ENCODE measurements at regions not wholly inside any gene's neighbourhood (a gene's known extent, or its start where the extent isn't known, plus 50 kb on each side); places are given as distances from the start of the nearest gene placed in this dataset.

- Histone ChIP-seq H3K4me3 (no peak overlapping the region), H3K36me3 (no peaks in the 10 kb centered on the region), H3K4me1 (no peaks in the 10 kb centered on the region), H3K27me3 (no peaks in the 10 kb centered on the region), H3K9me3 (no peaks in the 10 kb centered on the region), H3K27ac (no peak overlapping the region)
- intact Hi-C loops (cut with DNase I) = no loop called here
- no peak for DNase-seq (ENCODE audit: extremely low spot score in 2 of 2)
- TF ChIP-seq POLR2AphosphoS5 (IDR thresholded peaks at IDR 0.05; ENCODE audit: insufficient read depth in 1 of 2, low read depth in 1 of 2) = no peak
- TF ChIP-seq, protein P1, sequence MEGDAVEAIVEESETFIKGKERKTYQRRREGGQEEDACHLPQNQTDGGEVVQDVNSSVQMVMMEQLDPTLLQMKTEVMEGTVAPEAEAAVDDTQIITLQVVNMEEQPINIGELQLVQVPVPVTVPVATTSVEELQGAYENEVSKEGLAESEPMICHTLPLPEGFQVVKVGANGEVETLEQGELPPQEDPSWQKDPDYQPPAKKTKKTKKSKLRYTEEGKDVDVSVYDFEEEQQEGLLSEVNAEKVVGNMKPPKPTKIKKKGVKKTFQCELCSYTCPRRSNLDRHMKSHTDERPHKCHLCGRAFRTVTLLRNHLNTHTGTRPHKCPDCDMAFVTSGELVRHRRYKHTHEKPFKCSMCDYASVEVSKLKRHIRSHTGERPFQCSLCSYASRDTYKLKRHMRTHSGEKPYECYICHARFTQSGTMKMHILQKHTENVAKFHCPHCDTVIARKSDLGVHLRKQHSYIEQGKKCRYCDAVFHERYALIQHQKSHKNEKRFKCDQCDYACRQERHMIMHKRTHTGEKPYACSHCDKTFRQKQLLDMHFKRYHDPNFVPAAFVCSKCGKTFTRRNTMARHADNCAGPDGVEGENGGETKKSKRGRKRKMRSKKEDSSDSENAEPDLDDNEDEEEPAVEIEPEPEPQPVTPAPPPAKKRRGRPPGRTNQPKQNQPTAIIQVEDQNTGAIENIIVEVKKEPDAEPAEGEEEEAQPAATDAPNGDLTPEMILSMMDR (IDR thresholded peaks at IDR 0.05) = no peak
- TF ChIP-seq POLR2A (IDR thresholded peaks at IDR 0.05) = no peak
Measured at GRCh38 chr13:104196611-104197010, 1130.4 kb upstream of the SLC10A2 start.

DNA sequence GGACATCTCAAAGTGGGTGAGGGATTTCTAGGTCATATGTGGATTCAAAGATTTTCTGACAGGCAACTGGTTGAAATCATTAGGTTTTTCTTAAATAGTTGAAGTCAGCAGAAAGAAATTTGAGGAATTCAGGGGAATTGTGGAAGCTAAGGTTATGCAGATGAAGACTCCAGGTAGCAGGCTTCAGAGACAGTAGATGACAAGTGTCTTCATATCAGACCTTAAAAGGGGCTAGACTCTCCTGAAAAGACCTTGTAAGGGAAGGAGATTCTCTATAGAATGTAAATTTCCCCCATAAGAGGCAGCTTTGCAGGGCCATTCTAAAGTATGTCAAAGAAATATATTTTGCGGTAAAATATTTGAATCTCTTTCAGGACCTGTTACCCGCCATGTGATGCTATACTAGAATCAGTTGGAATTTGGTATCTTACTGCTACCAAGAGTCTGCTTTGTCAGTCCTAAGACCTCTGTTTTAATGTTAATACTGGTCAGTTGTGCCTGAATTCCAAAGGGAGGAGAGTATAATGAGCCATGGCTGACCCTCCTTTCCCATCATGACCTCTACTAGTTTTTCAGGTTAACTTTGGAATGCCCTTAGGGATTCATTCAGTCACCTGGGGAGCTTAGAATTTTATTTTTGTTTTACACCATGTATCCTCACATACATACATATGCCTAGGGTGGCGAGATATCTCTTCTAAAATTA, 1115.5 kb upstream of the SLC10A2 start:
- Histone ChIP-seq H3K4me3 (no peak overlapping the region), H3K9me3 (no peaks in the 10 kb centered on the region), H3K27ac (no peak overlapping the region), H3K36me3 (no peaks in the 10 kb centered on the region), H3K4me1 (no peaks in the 10 kb centered on the region), H3K27me3 (no peaks in the 10 kb centered on the region)
- TF ChIP-seq POLR2AphosphoS5 (IDR thresholded peaks at IDR 0.05; ENCODE audit: insufficient read depth in 1 of 2, low read depth in 1 of 2) (no peak), POLR2A (IDR thresholded peaks at IDR 0.05) (no peak)
- TF ChIP-seq, protein P1 (IDR thresholded peaks at IDR 0.05) = no peak
- DNase-seq (ENCODE audit: extremely low spot score in 2 of 2) = no peak
- intact Hi-C loops (cut with DNase I) = no loop called here

DNA sequence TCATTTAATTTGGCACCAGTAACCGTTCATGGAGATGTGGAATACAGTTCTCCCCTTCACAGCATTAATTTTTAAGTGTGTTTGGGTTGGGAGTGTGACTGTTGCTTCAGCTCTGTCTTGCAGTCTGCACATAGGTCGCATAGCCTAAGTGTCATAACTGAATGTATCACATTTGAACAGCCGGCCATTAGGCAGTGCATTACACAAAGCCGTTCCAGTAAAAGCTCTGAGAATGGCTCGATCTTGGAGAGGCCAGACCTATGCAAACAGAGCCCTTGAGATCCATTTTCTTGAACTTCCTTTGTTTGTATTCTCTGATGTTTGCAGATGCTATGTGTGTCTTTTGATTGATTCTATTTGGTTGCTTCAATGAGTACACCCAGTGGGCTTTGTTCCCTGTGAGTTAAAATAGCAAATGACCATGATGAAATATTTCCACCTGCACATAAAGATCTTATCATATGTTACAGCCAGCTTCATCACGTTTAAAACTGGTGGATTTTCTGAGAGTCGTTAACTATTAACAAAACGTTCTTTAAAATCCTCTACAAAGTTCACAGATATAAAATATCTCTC, 1104.9 kb upstream of the SLC10A2 start:
- no peak for DNase-seq (ENCODE audit: extremely low spot score in 2 of 2)
- Histone ChIP-seq H3K27ac (no peak overlapping the region), H3K4me1 (no peaks in the 10 kb centered on the region), H3K4me3 (no peak overlapping the region), H3K27me3 (no peaks in the 10 kb centered on the region), H3K9me3 (no peaks in the 10 kb centered on the region), H3K36me3 (no peaks in the 10 kb centered on the region)
- intact Hi-C loops (cut with DNase I) = no loop called here
- TF ChIP-seq POLR2AphosphoS5 (IDR thresholded peaks at IDR 0.05; ENCODE audit: insufficient read depth in 1 of 2, low read depth in 1 of 2) = no peak
- TF ChIP-seq, protein P1 (IDR thresholded peaks at IDR 0.05) = no peak
- TF ChIP-seq POLR2A (IDR thresholded peaks at IDR 0.05) = no peak

GRCh38 chr13:104163866-104164630, 1097.8 kb upstream of the SLC10A2 start:
- no peaks in the 10 kb centered on the region for H3K27me3 ChIP-seq
- no peaks in the 10 kb centered on the region for H3K36me3 ChIP-seq
- no peaks in the 10 kb centered on the region for H3K4me1 ChIP-seq
- DNase-seq (ENCODE audit: extremely low spot score in 2 of 2) = no peak
- no peak overlapping the region for H3K27ac ChIP-seq
- intact Hi-C loops (cut with DNase I) = no loop called here
- TF ChIP-seq, protein P1 (IDR thresholded peaks at IDR 0.05) = no peak
- TF ChIP-seq POLR2AphosphoS5 (IDR thresholded peaks at IDR 0.05; ENCODE audit: insufficient read depth in 1 of 2, low read depth in 1 of 2) (no peak), POLR2A (IDR thresholded peaks at IDR 0.05) (no peak)
- H3K4me3 ChIP-seq = no peak overlapping the region
- H3K9me3 ChIP-seq = no peaks in the 10 kb centered on the region

Measured in vagina (tissue), 2 donors.